ENCODE measurements at regions not wholly inside any gene's neighbourhood (a gene's known extent, or its start where the extent isn't known, plus 50 kb on each side); places are given as distances from the start of the nearest gene placed in this dataset.
"Not testable (repeated sequence)": the region's sequence is repeated elsewhere in the genome, so short reads cannot be mapped to it uniquely, and the experiment has no call there.

- Histone ChIP-seq H3K36me3 (no peaks in the 10 kb centered on the region), H3K27ac (no peak overlapping the region), H3K4me3 (no peak overlapping the region), H3K9me3 (no peaks in the 10 kb centered on the region), H3K27me3 (no peaks in the 10 kb centered on the region), H3K4me1 (no peaks in the 10 kb centered on the region)
- ATAC-seq (no peak), DNase-seq (peak in 1 of 4 donors; percentile 86)
- intact Hi-C loops (cut with DNase I) = no loop called here
- TF ChIP-seq, protein P1, sequence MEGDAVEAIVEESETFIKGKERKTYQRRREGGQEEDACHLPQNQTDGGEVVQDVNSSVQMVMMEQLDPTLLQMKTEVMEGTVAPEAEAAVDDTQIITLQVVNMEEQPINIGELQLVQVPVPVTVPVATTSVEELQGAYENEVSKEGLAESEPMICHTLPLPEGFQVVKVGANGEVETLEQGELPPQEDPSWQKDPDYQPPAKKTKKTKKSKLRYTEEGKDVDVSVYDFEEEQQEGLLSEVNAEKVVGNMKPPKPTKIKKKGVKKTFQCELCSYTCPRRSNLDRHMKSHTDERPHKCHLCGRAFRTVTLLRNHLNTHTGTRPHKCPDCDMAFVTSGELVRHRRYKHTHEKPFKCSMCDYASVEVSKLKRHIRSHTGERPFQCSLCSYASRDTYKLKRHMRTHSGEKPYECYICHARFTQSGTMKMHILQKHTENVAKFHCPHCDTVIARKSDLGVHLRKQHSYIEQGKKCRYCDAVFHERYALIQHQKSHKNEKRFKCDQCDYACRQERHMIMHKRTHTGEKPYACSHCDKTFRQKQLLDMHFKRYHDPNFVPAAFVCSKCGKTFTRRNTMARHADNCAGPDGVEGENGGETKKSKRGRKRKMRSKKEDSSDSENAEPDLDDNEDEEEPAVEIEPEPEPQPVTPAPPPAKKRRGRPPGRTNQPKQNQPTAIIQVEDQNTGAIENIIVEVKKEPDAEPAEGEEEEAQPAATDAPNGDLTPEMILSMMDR (IDR thresholded peaks at IDR 0.05) = no peak
Measured at GRCh38 chr14:105616802-105617192, 90.4 kb downstream of the TMEM121 start.

DNA sequence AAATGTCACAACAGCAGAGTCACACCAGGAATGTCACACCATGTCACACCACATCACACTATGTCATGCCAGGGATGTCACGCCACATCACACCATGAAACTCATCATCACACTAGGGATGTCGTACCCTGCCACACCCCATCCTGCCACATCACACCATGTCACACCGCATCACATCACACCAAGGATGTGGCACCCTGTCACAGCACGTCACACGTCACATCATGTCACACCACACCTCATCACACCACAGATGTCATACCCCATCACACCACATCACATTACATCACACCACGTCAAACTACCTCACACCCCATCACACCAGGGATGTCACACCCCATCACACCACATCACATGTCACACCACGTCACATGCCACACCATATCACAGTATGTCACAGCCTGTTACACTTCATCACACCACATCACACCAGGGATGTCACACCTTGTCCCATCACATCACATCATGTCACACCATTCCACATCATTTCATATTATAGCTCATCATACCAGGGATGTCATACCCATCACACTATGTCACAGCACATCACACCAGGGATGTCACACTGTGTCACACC, 90.9 kb downstream of the TMEM121 start:
- TF ChIP-seq, protein P1 (IDR thresholded peaks at IDR 0.05) = no peak
- Histone ChIP-seq H3K4me1 (no peaks in the 10 kb centered on the region), H3K36me3 (no peaks in the 10 kb centered on the region), H3K27me3 (no peaks in the 10 kb centered on the region), H3K4me3 (no peak overlapping the region), H3K27ac (no peak overlapping the region), H3K9me3 (no peaks in the 10 kb centered on the region)
- ATAC-seq (no peak), DNase-seq (peak in 1 of 4 donors; percentile 55)
- intact Hi-C loops (cut with DNase I) = no loop called here

- peak in 1 of 4 donors; percentile 71 for DNase-seq
- H3K9me3 ChIP-seq; intact Hi-C loops (cut with DNase I); H3K27ac ChIP-seq; H3K27me3 ChIP-seq; ATAC-seq; H3K36me3 ChIP-seq; H3K4me1 ChIP-seq; H3K4me3 ChIP-seq: not testable (repeated sequence)
Measured at GRCh38 chr14:105617805-105618204, 91.4 kb downstream of the TMEM121 start.

- H3K36me3 ChIP-seq; ATAC-seq; H3K27me3 ChIP-seq; intact Hi-C loops (cut with DNase I); H3K9me3 ChIP-seq; H3K27ac ChIP-seq; DNase-seq; H3K4me1 ChIP-seq; H3K4me3 ChIP-seq: not testable (repeated sequence)
Measured at GRCh38 chr14:105619324-105619723, 92.9 kb downstream of the TMEM121 start.

- not testable (repeated sequence) for ATAC-seq
Measured at GRCh38 chr14:105620178-105620864, 93.9 kb downstream of the TMEM121 start.

DNA sequence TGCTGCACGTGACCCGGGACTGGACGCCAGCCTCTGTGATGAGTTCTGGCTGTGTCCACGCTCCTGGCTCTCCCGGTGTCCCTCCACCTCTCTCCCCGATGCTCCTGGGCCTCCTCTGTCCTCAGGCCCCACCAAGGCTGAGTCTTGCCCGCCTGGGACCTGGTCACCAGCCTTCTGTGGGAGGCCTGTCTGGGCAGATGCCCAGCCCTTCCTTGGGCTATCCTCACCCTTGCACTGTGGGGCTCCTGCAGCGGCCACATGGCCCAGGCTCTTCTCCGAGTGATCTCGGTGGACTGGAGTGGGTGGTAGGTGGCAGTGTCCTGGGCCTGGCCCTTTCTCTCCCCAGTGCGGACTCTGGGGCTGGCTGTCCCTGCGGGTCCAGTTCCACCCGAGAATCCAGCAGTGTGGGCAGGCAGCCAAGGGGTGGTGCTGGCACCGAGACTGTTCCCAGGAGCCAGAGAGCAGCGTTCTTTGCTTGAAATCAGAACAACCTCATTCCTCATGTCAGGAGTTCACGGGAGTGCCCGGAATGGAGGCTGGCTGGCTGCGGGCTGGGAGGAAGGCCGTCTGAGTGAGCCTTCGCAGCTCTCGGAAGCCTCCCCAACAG, 94.6 kb downstream of the TMEM121 start:
- H3K4me3 ChIP-seq; intact Hi-C loops (cut with DNase I); H3K9me3 ChIP-seq; H3K36me3 ChIP-seq; ATAC-seq; H3K4me1 ChIP-seq; H3K27me3 ChIP-seq; H3K27ac ChIP-seq: not testable (repeated sequence)
- DNase-seq = peak in 1 of 4 donors; percentile 64

More at GRCh38 chr14:105620178-105620864, 93.9 kb downstream of the TMEM121 start:
- H3K36me3 ChIP-seq; H3K4me1 ChIP-seq; H3K4me3 ChIP-seq; H3K27ac ChIP-seq; intact Hi-C loops (cut with DNase I); H3K9me3 ChIP-seq; H3K27me3 ChIP-seq: not testable (repeated sequence)
- DNase-seq = peak in 1 of 4 donors; percentile 51

DNA sequence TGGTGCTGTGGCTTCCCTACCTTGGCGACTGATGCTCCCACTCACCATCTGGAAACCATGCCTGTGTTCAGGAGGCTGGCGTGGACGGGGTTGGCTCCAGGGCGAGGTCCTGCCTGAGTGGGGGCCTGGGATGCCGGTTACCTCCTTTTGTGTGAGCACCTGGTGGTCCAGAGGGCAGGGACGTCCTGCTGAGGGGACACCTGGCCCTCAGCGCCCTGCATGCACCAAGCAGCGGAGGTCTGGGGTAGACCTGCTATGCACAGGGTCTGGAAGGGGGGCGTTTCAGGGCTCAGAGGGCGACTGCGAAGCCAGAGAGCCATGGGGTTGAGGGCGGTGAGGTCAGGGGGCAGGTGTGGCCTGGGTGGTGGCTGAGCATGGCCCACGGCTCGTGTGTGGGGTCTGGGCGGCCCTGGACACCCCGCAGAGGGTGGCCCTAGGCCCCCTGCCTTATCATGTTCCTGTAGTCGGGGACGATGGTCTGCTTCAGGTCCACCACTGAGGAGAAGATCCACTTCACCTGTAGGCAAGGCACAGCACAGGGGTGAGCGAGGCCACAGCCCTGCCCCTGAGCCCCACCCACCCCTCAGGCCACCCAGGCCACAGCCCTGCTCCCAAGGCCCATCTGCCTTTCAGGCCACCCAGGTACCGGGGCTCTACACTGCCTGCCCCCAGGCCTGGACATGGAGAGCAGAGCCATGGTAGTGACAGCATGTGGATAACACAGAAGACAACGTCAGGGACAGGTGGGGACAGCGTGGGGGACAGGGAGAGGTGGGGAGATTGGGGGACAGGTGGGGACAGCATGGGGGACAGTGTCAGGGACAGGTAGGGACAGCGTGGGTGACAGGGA, 95.3 kb downstream of the TMEM121 start:
- peak in 1 of 4 donors; percentile 67 for DNase-seq
- H3K27me3 ChIP-seq; intact Hi-C loops (cut with DNase I); H3K36me3 ChIP-seq; H3K4me3 ChIP-seq; H3K27ac ChIP-seq; H3K4me1 ChIP-seq; ATAC-seq; H3K9me3 ChIP-seq: not testable (repeated sequence)

Measured in left lung (tissue), 4 donors.